Body of pancreas (tissue), 4 donors: ENCODE measurements at regions not wholly inside any gene's neighbourhood (a gene's known extent, or its start where the extent isn't known, plus 50 kb on each side); places are given as distances from the start of the nearest gene placed in this dataset.

Experiments used
- ATAC-seq: fragments of 150-250 bp; one replicate; pipeline ENCODE4 v1.9.1; 2016
- DNase-seq, 4 donors: peaks; one replicate each; pipeline ENCODE4 v3.0.0-alpha.2; 2019
- H3K27ac ChIP-seq, 4 donors: fragments of 200-600 bp; sonication (generic); 1 replicate in 3 of 4; 2 replicates in 1 of 4; pipeline versions ENCODE4 v1.5.1 to v1.6.1; 2016 to 2019; ENCODE audit warnings: mild to moderate bottlenecking in 1 of 4, mixed read lengths in 1 of 4, moderate library complexity in 1 of 4
- H3K27me3 ChIP-seq, 2 donors: fragments of 200-600 bp; sonication (generic); one replicate each; pipeline ENCODE4 v1.6.0; 2016; ENCODE audit warnings: mild to moderate bottlenecking in 1 of 2
- H3K36me3 ChIP-seq, 2 donors: fragments of 200-600 bp; sonication (generic); replicated peaks in 1 of 2; 2 replicates each; pipeline ENCODE4 v1.5.1; 2016; ENCODE audit warnings: low read depth in 2 of 2; ENCODE audit not compliant: insufficient read depth in 1 of 2
- H3K4me1 ChIP-seq: fragments of 200-600 bp; sonication (generic); one replicate; pipeline ENCODE4 v1.6.0; 2016
- H3K4me3 ChIP-seq, 2 donors: fragments of 200-600 bp; sonication (generic); 1 replicate in 1 of 2; 2 replicates in 1 of 2; pipeline ENCODE4 v1.5.1; 2016 to 2019
- H3K9me3 ChIP-seq, 3 donors: fragments of 200-600 bp; sonication (generic); 1 replicate in 2 of 3; 2 replicates in 1 of 3; pipeline ENCODE4 v1.5.1; 2016
- CTCF ChIP-seq, 7 experiments: fragments of 450-650 bp in 4 of 7; fragments of 200-600 bp in 3 of 7; sonication (generic) in 3 of 7; IDR thresholded peaks; one replicate each; pipeline ENCODE4 v1.5.1; 2016 to 2019; ENCODE audit warnings: antibody characterized with exemption in 7 of 7
- POLR2A ChIP-seq, 3 donors: fragments of 450-650 bp; IDR thresholded peaks; one replicate each; pipeline ENCODE4 v1.6.1; 2016; ENCODE audit warnings: antibody characterized with exemption in 3 of 3, mild to moderate bottlenecking in 2 of 3
- WGBS, 2 donors: methylation state at CpG; one replicate each; pipeline ENCODE4 v1.1.5; 2017; 5-methylcytosine and 5-hydroxymethylcytosine counted together
- intact Hi-C: fragments of 100-400 bp; cut with DNase I; formaldehyde crosslinking; loops from one replicate; pipeline ENCODE4 v1.15.1; 2023

DNA sequence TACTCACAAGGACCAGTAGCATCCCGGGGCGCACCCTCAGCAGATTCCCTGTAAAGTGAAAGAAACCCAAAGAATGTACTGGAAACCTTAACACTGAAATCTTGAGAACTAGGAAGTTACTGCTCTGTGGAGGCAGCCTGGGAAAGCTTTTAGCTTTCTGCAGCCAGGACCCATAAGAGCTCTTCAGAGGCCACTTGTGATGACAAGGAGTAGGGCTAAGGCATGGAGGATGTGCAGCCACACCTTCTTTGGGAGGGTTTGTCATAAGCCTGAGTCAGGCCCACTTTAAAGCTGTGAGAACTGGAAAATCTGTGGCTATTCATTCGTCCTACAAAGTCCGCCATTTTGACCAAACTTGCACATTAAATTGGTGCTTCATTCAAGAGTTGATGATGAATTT, 291.1 kb upstream of the TLE4 start:
- no peaks in the 10 kb centered on the region for H3K27me3 ChIP-seq
- no peak overlapping the region for H3K4me3 ChIP-seq
- no peak for TF ChIP-seq CTCF (IDR thresholded peaks at IDR 0.05)
- TF ChIP-seq POLR2A (IDR thresholded peaks at IDR 0.05): no peak
- no peak for ATAC-seq
- no peaks in the 10 kb centered on the region for H3K9me3 ChIP-seq
- DNase-seq: no peak
- H3K36me3 ChIP-seq: no peaks in the 10 kb centered on the region
- no peaks in the 10 kb centered on the region for H3K4me1 ChIP-seq
- no peak overlapping the region for H3K27ac ChIP-seq
- intact Hi-C loops: no loop called here
- WGBS, 2 donors: 84 to 95% methylated on average over 4 of the region's 4 CpGs

DNA sequence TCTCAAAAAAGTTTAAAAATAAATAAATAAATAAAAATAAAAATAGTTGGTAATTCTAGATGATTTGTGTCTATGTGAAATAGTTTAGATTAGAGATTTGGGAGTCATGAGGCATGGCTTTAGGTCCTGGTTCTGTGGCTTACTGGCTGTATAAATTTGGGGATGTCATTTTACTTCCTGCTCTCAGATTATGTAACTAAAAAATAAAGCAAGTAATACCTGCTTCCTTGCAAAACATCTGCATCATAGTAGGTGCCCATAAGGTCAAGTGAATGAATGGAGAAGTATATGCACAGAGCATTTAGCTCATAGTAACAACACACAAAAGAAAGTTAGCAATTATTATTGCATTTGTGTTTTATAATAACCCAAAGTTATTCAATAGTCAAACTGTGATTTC, 287.7 kb upstream of the TLE4 start:
- no peak overlapping the region for H3K27ac ChIP-seq
- no peaks in the 10 kb centered on the region for H3K36me3 ChIP-seq
- H3K27me3 ChIP-seq: no peaks in the 10 kb centered on the region
- intact Hi-C loops: no loop called here
- ATAC-seq (no peak), DNase-seq (no peak)
- TF ChIP-seq CTCF (IDR thresholded peaks at IDR 0.05) (no peak), POLR2A (IDR thresholded peaks at IDR 0.05) (no peak)
- H3K4me1 ChIP-seq: no peaks in the 10 kb centered on the region
- H3K4me3 ChIP-seq: no peak overlapping the region
- no peaks in the 10 kb centered on the region for H3K9me3 ChIP-seq

- H3K36me3 ChIP-seq: no peaks in the 10 kb centered on the region
- H3K27me3 ChIP-seq: no peaks in the 10 kb centered on the region
- ATAC-seq: no peak
- no peak overlapping the region for H3K4me3 ChIP-seq
- no peak overlapping the region for H3K27ac ChIP-seq
- TF ChIP-seq CTCF (IDR thresholded peaks at IDR 0.05): no peak
- TF ChIP-seq POLR2A (IDR thresholded peaks at IDR 0.05): no peak
- H3K9me3 ChIP-seq: no peaks in the 10 kb centered on the region
- no peak for DNase-seq
- 44 to 50% methylated on average over 7 of the region's 7 CpGs for WGBS, 2 donors
- no peaks in the 10 kb centered on the region for H3K4me1 ChIP-seq
- intact Hi-C loops: no loop called here
Observed at GRCh38 chr9:79286992-79287707, 284.6 kb upstream of the TLE4 start.

- ATAC-seq (no peak), DNase-seq (no peak)
- Histone ChIP-seq H3K9me3 (no peaks in the 10 kb centered on the region), H3K4me1 (no peaks in the 10 kb centered on the region), H3K4me3 (no peak overlapping the region), H3K36me3 (no peaks in the 10 kb centered on the region), H3K27ac (no peak overlapping the region), H3K27me3 (no peaks in the 10 kb centered on the region)
- intact Hi-C loops: no loop called here
- WGBS, 2 donors: 40 to 50% methylated on average over 4 of the region's 4 CpGs
- TF ChIP-seq POLR2A (IDR thresholded peaks at IDR 0.05): no peak
- no peak for TF ChIP-seq CTCF (IDR thresholded peaks at IDR 0.05)
Observed at GRCh38 chr9:79287708-79288290, 284.0 kb upstream of the TLE4 start.

GRCh38 chr9:79289856-79290255, 281.9 kb upstream of the TLE4 start:
- Histone ChIP-seq H3K27ac (no peak overlapping the region), H3K4me1 (no peaks in the 10 kb centered on the region), H3K27me3 (no peaks in the 10 kb centered on the region), H3K9me3 (no peaks in the 10 kb centered on the region), H3K36me3 (no peaks in the 10 kb centered on the region), H3K4me3 (no peak overlapping the region)
- DNase-seq (no peak), ATAC-seq (no peak)
- TF ChIP-seq CTCF (IDR thresholded peaks at IDR 0.05) (no peak), POLR2A (IDR thresholded peaks at IDR 0.05) (no peak)
- 71 to 72% methylated on average over 3 of the region's 3 CpGs for WGBS, 2 donors
- intact Hi-C loops: no loop called here
